H1 (cell line): ENCODE measurements at regions not wholly inside any gene's neighbourhood (a gene's known extent, or its start where the extent isn't known, plus 50 kb on each side); places are given as distances from the start of the nearest gene placed in this dataset.

Source experiments
- CHD2 ChIP-seq: IDR thresholded peaks from 2 replicates; pipeline ENCODE4 v1.6.1; 2012; ENCODE audit warnings: low read length, improper control_type of control experiment
- KDM4A ChIP-seq: IDR thresholded peaks from one replicate; pipeline ENCODE4 v1.7.1; 2012; ENCODE audit warnings: low read depth, mild to moderate bottlenecking, moderate library complexity, low read length, inconsistent platforms; ENCODE audit not compliant: severe bottlenecking
- MAX ChIP-seq: IDR thresholded peaks from 2 replicates; pipeline ENCODE4 v1.6.1; 2012; ENCODE audit warnings: inconsistent platforms
- TAF1 ChIP-seq: IDR thresholded peaks from 2 replicates; pipeline ENCODE4 v1.6.1; 2011; ENCODE audit warnings: mild to moderate bottlenecking, low read depth, low read length
- TEAD4 ChIP-seq: IDR thresholded peaks from 2 replicates; pipeline ENCODE4 v1.6.1; 2012; ENCODE audit warnings: low read depth, low read length, inconsistent platforms, mixed read lengths

GRCh38 chrX:13938051-13938828 lies 91.5 kb downstream of the GEMIN8 start (continued):
- TF ChIP-seq KDM4A (peak; percentile 25), TAF1 (peak; percentile 31; the same call in 1 of the 2 replicates), MAX (0 out of 2 replicates have a peak, but pooled peaks have one; percentile 58), TEAD4 (no peak), CHD2 (no peak)
- TF ChIP-seq, all 59 proteins: peak for 7
